ENCODE measurements at regions not wholly inside any gene's neighbourhood (a gene's known extent, or its start where the extent isn't known, plus 50 kb on each side); places are given as distances from the start of the nearest gene placed in this dataset.

GRCh38 chr9:29969856-29970647, 2396.8 kb upstream of the C9orf72 start:
- TF ChIP-seq USF2 (IDR thresholded peaks at IDR 0.05; ENCODE audit: low read depth, low read length) = no peak
- TF ChIP-seq CTCF (conservative IDR thresholded peaks at IDR 0.05; ENCODE audit: low read depth, low read length) = no peak
- no peak for TF ChIP-seq RFX5 (IDR thresholded peaks at IDR 0.05; ENCODE audit: low read depth, low read length)
- no peak for TF ChIP-seq POLR2A (IDR thresholded peaks at IDR 0.05; ENCODE audit: low read depth, low read length)
